Fibroblast of lung (primary cell): ENCODE measurements at regions not wholly inside any gene's neighbourhood (a gene's known extent, or its start where the extent isn't known, plus 50 kb on each side); places are given as distances from the start of the nearest gene placed in this dataset.

ENCODE experiments used
- DNase-seq, 2 donors: peaks; one replicate each; pipeline versions ENCODE4 v3.0.0 to v3.0.0-alpha.2; 2010; ENCODE audit warnings: low read depth in 2 of 2
- H2AFZ ChIP-seq: 2 replicates; pipeline ENCODE4 v1.5.1; 2012; ENCODE audit warnings: low read length, control low read depth, inconsistent platforms
- H3K27ac ChIP-seq: 2 replicates; pipeline ENCODE4 v1.5.1; 2011; ENCODE audit warnings: low read length, control low read depth; ENCODE audit not compliant: insufficient read depth
- H3K27me3 ChIP-seq: 2 replicates; pipeline ENCODE4 v1.5.1; 2011; ENCODE audit warnings: mild to moderate bottlenecking, low read length; ENCODE audit not compliant: control insufficient read depth, insufficient read depth
- H3K36me3 ChIP-seq: 2 replicates; pipeline ENCODE4 v1.5.1; 2011; ENCODE audit warnings: low read length; ENCODE audit not compliant: control insufficient read depth, insufficient read depth
- H3K4me1 ChIP-seq: 2 replicates; pipeline ENCODE4 v1.5.1; 2011; ENCODE audit warnings: low read length; ENCODE audit not compliant: control insufficient read depth, insufficient read depth; ENCODE audit errors: extremely low read depth
- H3K4me2 ChIP-seq: 2 replicates; pipeline ENCODE4 v1.5.1; 2011; ENCODE audit warnings: low read length, control low read depth; ENCODE audit not compliant: insufficient read depth; ENCODE audit errors: extremely low read depth
- H3K4me3 ChIP-seq, 4 experiments: fragments of 200-600 bp in 1 of 4; sonication (generic) in 1 of 4; replicated peaks in 1 of 4; 2 replicates each; pipeline ENCODE4 v1.5.1; 2011 to 2016; ENCODE audit warnings: low read length in 4 of 4, low read depth in 3 of 4, mild to moderate bottlenecking in 3 of 4, control low read depth in 2 of 4, inconsistent platforms in 1 of 4, mixed read lengths in 1 of 4; ENCODE audit not compliant: insufficient read depth in 1 of 4; ENCODE audit errors: control extremely low read depth in 1 of 4
- H3K79me2 ChIP-seq: 2 replicates; pipeline ENCODE4 v1.5.1; 2012; ENCODE audit warnings: mild to moderate bottlenecking, low read length, inconsistent platforms; ENCODE audit not compliant: control insufficient read depth, insufficient read depth
- H3K9ac ChIP-seq: 2 replicates; pipeline ENCODE4 v1.5.1; 2011; ENCODE audit warnings: mild to moderate bottlenecking, low read length, control low read depth; ENCODE audit not compliant: insufficient read depth
- H3K9me3 ChIP-seq: 2 replicates; pipeline ENCODE4 v1.5.1; 2012; ENCODE audit warnings: low read depth, low read length; ENCODE audit not compliant: control insufficient read depth, insufficient read depth
- H4K20me1 ChIP-seq: 2 replicates; pipeline ENCODE4 v1.5.1; 2011; ENCODE audit warnings: low read length; ENCODE audit not compliant: control insufficient read depth, insufficient read depth; ENCODE audit errors: extremely low read depth
- CTCF ChIP-seq, 2 donors: IDR thresholded peaks in 1 of 2; conservative IDR thresholded peaks in 1 of 2; 1 replicate in 1 of 2; 2 replicates in 1 of 2; pipeline ENCODE4 v1.5.1; 2011 to 2012; ENCODE audit warnings: low read length in 2 of 2, control low read depth in 1 of 2, inconsistent platforms in 1 of 2, low read depth in 1 of 2, mild to moderate bottlenecking in 1 of 2
- EZH2 ChIP-seq: IDR thresholded peaks from 2 replicates; pipeline ENCODE4 v1.5.1; 2012; ENCODE audit warnings: low read length, control low read depth, mild to moderate bottlenecking; ENCODE audit errors: missing control alignments

GRCh38 chr16:79392081-79392480 is 208.5 kb downstream of the MAF start:
- Histone ChIP-seq H3K9me3 (no peaks in the 10 kb centered on the region), H3K36me3 (no peaks in the 10 kb centered on the region), H3K27me3 (no peaks in the 10 kb centered on the region), H4K20me1 (no peaks in the 10 kb centered on the region), H3K4me2 (no peak overlapping the region), H3K9ac (no peak overlapping the region), H3K4me1 (no peaks in the 10 kb centered on the region), H3K4me3 (no peak overlapping the region), H3K79me2 (no peaks in the 10 kb centered on the region), H3K27ac (no peak overlapping the region), H2AFZ (no peak overlapping the region)
- TF ChIP-seq CTCF (conservative IDR thresholded peaks at IDR 0.05 in 1 of 2, IDR thresholded peaks at IDR 0.05 in 1 of 2; ENCODE audit: low read depth in 1 of 2, low read length in 2 of 2) (no peak), EZH2 (no peak)
- no peak for DNase-seq

DNA sequence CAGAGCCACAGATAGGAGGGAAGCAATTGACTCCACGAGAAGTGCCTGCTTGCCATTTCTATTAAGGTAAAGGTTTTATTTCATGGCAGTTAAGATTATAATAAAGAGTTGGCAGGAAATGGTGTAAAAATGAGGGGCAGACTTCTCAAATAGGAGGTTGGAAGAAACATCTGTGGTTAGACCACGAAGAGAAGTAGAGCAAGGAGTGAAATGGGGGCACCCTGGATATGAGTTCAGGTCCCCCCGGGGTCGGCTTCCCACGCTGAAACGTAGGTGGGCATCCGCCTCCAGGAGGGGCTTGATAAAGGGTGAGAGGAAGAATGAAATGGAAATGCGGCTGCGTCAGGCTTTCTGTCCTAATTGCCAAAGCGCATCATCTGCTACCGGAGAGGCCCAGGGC is 209.1 kb downstream of the MAF start:
- Histone ChIP-seq H3K4me1 (no peaks in the 10 kb centered on the region), H3K36me3 (no peaks in the 10 kb centered on the region), H3K9ac (no peak overlapping the region), H4K20me1 (no peaks in the 10 kb centered on the region), H3K79me2 (no peaks in the 10 kb centered on the region), H3K4me2 (no peak overlapping the region), H3K27me3 (no peaks in the 10 kb centered on the region), H3K9me3 (no peaks in the 10 kb centered on the region), H3K27ac (no peak overlapping the region), H3K4me3 (no peak overlapping the region), H2AFZ (no peak overlapping the region)
- TF ChIP-seq CTCF (conservative IDR thresholded peaks at IDR 0.05 in 1 of 2, IDR thresholded peaks at IDR 0.05 in 1 of 2; ENCODE audit: low read depth in 1 of 2, low read length in 2 of 2) (no peak), EZH2 (no peak)
- no peak for DNase-seq

GRCh38 chr16:79390481-79391051 is 210.0 kb downstream of the MAF start:
- Histone ChIP-seq H4K20me1 (no peaks in the 10 kb centered on the region), H3K36me3 (no peaks in the 10 kb centered on the region), H3K4me2 (no peak overlapping the region), H3K4me3 (no peak overlapping the region), H3K4me1 (no peaks in the 10 kb centered on the region), H3K27me3 (no peaks in the 10 kb centered on the region), H2AFZ (no peak overlapping the region), H3K9ac (no peak overlapping the region), H3K79me2 (no peaks in the 10 kb centered on the region), H3K9me3 (no peaks in the 10 kb centered on the region), H3K27ac (no peak overlapping the region)
- TF ChIP-seq CTCF (conservative IDR thresholded peaks at IDR 0.05 in 1 of 2, IDR thresholded peaks at IDR 0.05 in 1 of 2; ENCODE audit: low read depth in 1 of 2, low read length in 2 of 2) (no peak), EZH2 (no peak)
- no peak for DNase-seq
